SK-N-SH (cell line): ENCODE measurements at regions not wholly inside any gene's neighbourhood (a gene's known extent, or its start where the extent isn't known, plus 50 kb on each side); places are given as distances from the start of the nearest gene placed in this dataset.

Source experiments
- CTCF ChIA-PET: fragments of 300-600, 350-600 bp; formaldehyde crosslinking; extraction: SDS; loops from one replicate; lab custom pipeline; 2021; lab: Yijun Ruan, JAX
- POLR2A ChIA-PET: fragments of 350-600 bp; sonication (Branson Sonifier 250); formaldehyde crosslinking; extraction: SDS; loops from one replicate; lab custom pipeline; 2020; ENCODE audit warnings: antibody characterized with exemption, inconsistent platforms; lab: Yijun Ruan, JAX
- DNase-seq: peaks from one replicate; pipeline ENCODE4 v3.0.0; 2012
- H2AFZ ChIP-seq: fragments of 200-600 bp; sonication (generic); 2 replicates; pipeline ENCODE4 v1.8.1; 2016; ENCODE audit warnings: antibody characterized with exemption, mild to moderate bottlenecking, low read depth
- H3F3A ChIP-seq: fragments of 200-600 bp; sonication (generic); replicated peaks from 2 replicates; pipeline ENCODE3; 2016; ENCODE audit warnings: antibody characterized with exemption, mild to moderate bottlenecking; ENCODE audit not compliant: insufficient read depth
- H3K27ac ChIP-seq, 2 experiments: fragments of 200-500 bp in 1 of 2; fragments of 200-600 bp in 1 of 2; sonication (Bioruptor generic) in 1 of 2; sonication (generic), shearing (Covaris generic) in 1 of 2; 2 replicates each; pipeline versions ENCODE4 v1.5.1 to v1.6.1; 2014 to 2016; ENCODE audit warnings: low read depth in 2 of 2, inconsistent platforms in 1 of 2, low read length in 1 of 2, mild to moderate bottlenecking in 1 of 2, mixed read lengths in 1 of 2
- H3K27me3 ChIP-seq: fragments of 200-600 bp; sonication (generic), shearing (Covaris generic); 2 replicates; pipeline ENCODE4 v1.6.1; 2016; ENCODE audit warnings: mixed run types; ENCODE audit not compliant: insufficient read depth
- H3K36me3 ChIP-seq, 2 experiments: fragments of 200-500 bp in 1 of 2; fragments of 200-600 bp in 1 of 2; sonication (Bioruptor generic) in 1 of 2; sonication (generic) in 1 of 2; replicated peaks in 1 of 2; 2 replicates each; pipeline versions ENCODE3 to v1.5.1; 2014 to 2016; ENCODE audit warnings: low read length in 1 of 2, mild to moderate bottlenecking in 1 of 2; ENCODE audit not compliant: insufficient read depth in 2 of 2, control insufficient read depth in 1 of 2
- H3K4me1 ChIP-seq, 2 experiments: fragments of 200-500 bp in 1 of 2; fragments of 200-600 bp in 1 of 2; sonication (Bioruptor generic) in 1 of 2; sonication (generic), shearing (Covaris generic) in 1 of 2; 2 replicates each; pipeline versions ENCODE4 v1.5.1 to v1.6.1; 2014 to 2016; ENCODE audit warnings: low read depth in 1 of 2, low read length in 1 of 2, mixed run types in 1 of 2; ENCODE audit not compliant: insufficient read depth in 2 of 2, control insufficient read depth in 1 of 2
- H3K4me2 ChIP-seq: fragments of 200-600 bp; sonication (generic), shearing (Covaris generic); 2 replicates; pipeline ENCODE4 v1.6.1; 2017; ENCODE audit warnings: mixed run types
- H3K4me3 ChIP-seq, 2 experiments: fragments of 200-500 bp in 1 of 2; fragments of 200-600 bp in 1 of 2; sonication (Bioruptor generic) in 1 of 2; sonication (generic), shearing (Covaris generic) in 1 of 2; 2 replicates each; pipeline versions ENCODE4 v1.5.1 to v1.8.1; 2014 to 2016; ENCODE audit warnings: low read depth in 2 of 2, inconsistent platforms in 1 of 2, low read length in 1 of 2, mild to moderate bottlenecking in 1 of 2, mixed read lengths in 1 of 2, moderate library complexity in 1 of 2
- H3K79me2 ChIP-seq: fragments of 200-600 bp; sonication (generic); 2 replicates; pipeline ENCODE4 v1.8.1; 2017; ENCODE audit warnings: mild to moderate bottlenecking; ENCODE audit not compliant: insufficient read depth
- H3K9ac ChIP-seq: fragments of 200-600 bp; sonication (generic); 2 replicates; pipeline ENCODE4 v1.6.1; 2017; ENCODE audit warnings: mixed run types
- H3K9me2 ChIP-seq: fragments of 200-600 bp; sonication (generic); 2 replicates; pipeline ENCODE4 v1.6.1; 2017; ENCODE audit warnings: mixed run types
- H3K9me3 ChIP-seq: fragments of 200-600 bp; sonication (generic); 2 replicates; pipeline ENCODE4 v1.6.1; 2017; ENCODE audit warnings: mixed run types, mild to moderate bottlenecking, moderate library complexity
- H4K20me1 ChIP-seq: fragments of 200-600 bp; sonication (generic); 2 replicates; pipeline ENCODE4 v1.6.1; 2017; ENCODE audit warnings: mild to moderate bottlenecking, mixed run types; ENCODE audit not compliant: insufficient read depth
- EZH2phosphoT487 ChIP-seq: fragments of 200-600 bp; sonication (generic); IDR thresholded peaks from 2 replicates; pipeline ENCODE4 v1.6.1; 2017; ENCODE audit warnings: low read depth, mixed run types, mild to moderate bottlenecking, antibody characterized with exemption, moderate library complexity, borderline replicate concordance
- GABPA ChIP-seq: IDR thresholded peaks from 2 replicates; pipeline ENCODE4 v1.4.0; 2012; ENCODE audit warnings: low read depth, mild to moderate bottlenecking
- GATA2 ChIP-seq: sonication (generic); formaldehyde crosslinking; IDR thresholded peaks from 2 replicates; pipeline ENCODE4 v1.5.0; 2020; ENCODE audit warnings: mild to moderate bottlenecking, missing genetic modification reagents
- MEF2A ChIP-seq: IDR thresholded peaks from 2 replicates; pipeline ENCODE4 v1.4.0; 2012; ENCODE audit warnings: low read depth, borderline replicate concordance
- POLR2AphosphoS5 ChIP-seq: IDR thresholded peaks from 2 replicates; pipeline ENCODE4 v1.6.1; 2012; ENCODE audit warnings: low read depth, low read length
- TAF1 ChIP-seq: IDR thresholded peaks from 2 replicates; pipeline ENCODE4 v1.6.1; 2012; ENCODE audit warnings: low read depth, mild to moderate bottlenecking, low read length, moderate library complexity, borderline replicate concordance
- TCF12 ChIP-seq: IDR thresholded peaks from 2 replicates; pipeline ENCODE4 v1.4.0; 2012
- YY1 ChIP-seq: IDR thresholded peaks from 2 replicates; pipeline ENCODE4 v1.4.0; 2012; ENCODE audit warnings: low read depth, mild to moderate bottlenecking
- WGBS: methylation state at CpG from one replicate; pipeline ENCODE4 v1.1.6; 2017; ENCODE audit warnings: low lambda C conversion rate; 5-methylcytosine and 5-hydroxymethylcytosine counted together
- TF ChIP-seq, protein P1 (sequence below): fragments of 200-600 bp; sonication (generic); IDR thresholded peaks from 2 replicates; pipeline ENCODE4 v1.6.1; 2017; ENCODE audit warnings: antibody characterized with exemption, mild to moderate bottlenecking, moderate library complexity
- TF ChIP-seq, protein P2 (sequence below): IDR thresholded peaks from 2 replicates; pipeline ENCODE4 v1.4.0; 2012; ENCODE audit warnings: low read depth, borderline replicate concordance
- TF ChIP-seq, protein P3 (sequence below): fragments of 150-350 bp; IDR thresholded peaks from 2 replicates; pipeline ENCODE4 v1.6.1; 2016; ENCODE audit warnings: mild to moderate bottlenecking, low read depth, low read length

DNA sequence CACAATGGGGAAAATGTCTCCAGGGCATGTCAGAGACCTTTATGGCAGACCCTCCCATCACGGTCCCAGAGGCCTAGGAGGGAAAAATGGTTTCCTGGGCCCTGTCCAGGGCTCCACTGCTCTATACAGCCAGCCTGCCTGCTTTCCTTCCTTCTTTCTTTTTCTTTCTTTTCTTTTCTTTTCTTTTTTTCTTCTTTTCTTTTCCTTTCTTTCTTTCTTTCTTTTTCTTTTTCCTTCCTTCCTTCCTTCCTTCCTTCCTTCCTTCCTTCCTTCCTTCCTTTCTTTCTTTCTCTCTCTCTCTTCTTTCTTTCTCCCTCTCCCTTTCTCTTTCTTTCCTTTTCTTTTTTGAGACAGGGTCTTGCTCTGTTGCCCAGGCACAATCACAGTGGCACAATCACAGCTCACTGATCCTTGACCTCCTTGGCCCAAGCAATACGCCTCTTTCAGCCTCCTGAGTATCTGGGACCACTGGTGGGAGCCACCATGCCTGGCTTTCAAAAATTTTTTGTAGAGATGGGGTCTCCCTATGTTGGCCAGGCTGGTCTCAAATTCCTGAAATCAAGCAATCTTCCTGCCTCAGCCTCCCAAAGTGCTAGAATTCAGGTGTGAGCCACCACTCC, 106.9 kb downstream of the BACH1 start:
- no peaks in the 10 kb centered on the region for H3K27me3 ChIP-seq
- H4K20me1 ChIP-seq, result no peaks in the 10 kb centered on the region
- no peak overlapping the region for H3K27ac ChIP-seq
- H3K9me3 ChIP-seq, result no peaks in the 10 kb centered on the region
- CTCF ChIA-PET, result no interaction called here
- no peaks in the 10 kb centered on the region for H3F3A ChIP-seq
- no peak for DNase-seq
- no peaks in the 10 kb centered on the region for H3K79me2 ChIP-seq
- H3K4me1 ChIP-seq, result no peaks in the 10 kb centered on the region
- 94% methylated on average over 2 of the region's 2 CpGs for WGBS
- peaks cover 0 to 11% of the 10 kb centered on the region in 2 experiments for H3K36me3 ChIP-seq
- TF ChIP-seq GATA2 (CRISPR knock-in tag) (no peak), MEF2A (no peak), EZH2phosphoT487 (no peak), TCF12 (no peak), TAF1 (no peak)
- POLR2A ChIA-PET, result no interaction called here
- H2AFZ ChIP-seq, result no peak overlapping the region
- no peak overlapping the region for H3K4me2 ChIP-seq
- no peak overlapping the region for H3K9ac ChIP-seq
- H3K9me2 ChIP-seq, result no peaks in the 10 kb centered on the region
- no peak overlapping the region for H3K4me3 ChIP-seq

DNA sequence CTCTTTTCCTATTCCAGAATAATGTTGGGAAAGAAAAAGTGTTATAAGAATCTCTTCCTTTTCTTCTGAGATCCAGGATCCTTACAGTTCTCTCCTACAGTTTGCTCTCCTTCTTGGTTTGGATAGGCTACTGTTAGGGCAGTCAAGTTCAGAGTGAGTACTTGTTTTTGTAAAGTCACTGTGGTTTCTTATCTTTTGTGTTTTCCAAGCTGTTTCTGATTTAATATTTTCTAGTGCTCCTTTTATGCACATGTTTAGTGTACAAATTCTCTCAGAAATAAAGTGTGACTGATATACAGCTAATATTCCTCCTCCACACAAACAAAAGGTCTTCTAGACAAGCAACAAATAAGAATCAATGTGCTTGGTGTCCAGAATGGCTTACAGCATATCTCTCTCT, 107.7 kb downstream of the BACH1 start:
- H3K36me3 ChIP-seq, result peaks cover 0 to 5% of the 10 kb centered on the region in 2 experiments
- TF ChIP-seq POLR2AphosphoS5 (no peak), GATA2 (CRISPR knock-in tag) (no peak), YY1 (no peak), GABPA (no peak), TAF1 (no peak), EZH2phosphoT487 (no peak)
- TF ChIP-seq, protein P1, sequence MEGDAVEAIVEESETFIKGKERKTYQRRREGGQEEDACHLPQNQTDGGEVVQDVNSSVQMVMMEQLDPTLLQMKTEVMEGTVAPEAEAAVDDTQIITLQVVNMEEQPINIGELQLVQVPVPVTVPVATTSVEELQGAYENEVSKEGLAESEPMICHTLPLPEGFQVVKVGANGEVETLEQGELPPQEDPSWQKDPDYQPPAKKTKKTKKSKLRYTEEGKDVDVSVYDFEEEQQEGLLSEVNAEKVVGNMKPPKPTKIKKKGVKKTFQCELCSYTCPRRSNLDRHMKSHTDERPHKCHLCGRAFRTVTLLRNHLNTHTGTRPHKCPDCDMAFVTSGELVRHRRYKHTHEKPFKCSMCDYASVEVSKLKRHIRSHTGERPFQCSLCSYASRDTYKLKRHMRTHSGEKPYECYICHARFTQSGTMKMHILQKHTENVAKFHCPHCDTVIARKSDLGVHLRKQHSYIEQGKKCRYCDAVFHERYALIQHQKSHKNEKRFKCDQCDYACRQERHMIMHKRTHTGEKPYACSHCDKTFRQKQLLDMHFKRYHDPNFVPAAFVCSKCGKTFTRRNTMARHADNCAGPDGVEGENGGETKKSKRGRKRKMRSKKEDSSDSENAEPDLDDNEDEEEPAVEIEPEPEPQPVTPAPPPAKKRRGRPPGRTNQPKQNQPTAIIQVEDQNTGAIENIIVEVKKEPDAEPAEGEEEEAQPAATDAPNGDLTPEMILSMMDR, result no peak
- TF ChIP-seq, protein P2, sequence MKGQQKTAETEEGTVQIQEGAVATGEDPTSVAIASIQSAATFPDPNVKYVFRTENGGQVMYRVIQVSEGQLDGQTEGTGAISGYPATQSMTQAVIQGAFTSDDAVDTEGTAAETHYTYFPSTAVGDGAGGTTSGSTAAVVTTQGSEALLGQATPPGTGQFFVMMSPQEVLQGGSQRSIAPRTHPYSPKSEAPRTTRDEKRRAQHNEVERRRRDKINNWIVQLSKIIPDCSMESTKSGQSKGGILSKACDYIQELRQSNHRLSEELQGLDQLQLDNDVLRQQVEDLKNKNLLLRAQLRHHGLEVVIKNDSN, result no peak
- TF ChIP-seq, protein P3, sequence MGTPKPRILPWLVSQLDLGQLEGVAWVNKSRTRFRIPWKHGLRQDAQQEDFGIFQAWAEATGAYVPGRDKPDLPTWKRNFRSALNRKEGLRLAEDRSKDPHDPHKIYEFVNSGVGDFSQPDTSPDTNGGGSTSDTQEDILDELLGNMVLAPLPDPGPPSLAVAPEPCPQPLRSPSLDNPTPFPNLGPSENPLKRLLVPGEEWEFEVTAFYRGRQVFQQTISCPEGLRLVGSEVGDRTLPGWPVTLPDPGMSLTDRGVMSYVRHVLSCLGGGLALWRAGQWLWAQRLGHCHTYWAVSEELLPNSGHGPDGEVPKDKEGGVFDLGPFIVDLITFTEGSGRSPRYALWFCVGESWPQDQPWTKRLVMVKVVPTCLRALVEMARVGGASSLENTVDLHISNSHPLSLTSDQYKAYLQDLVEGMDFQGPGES, result no peak
- TF ChIP-seq, all 33 proteins: peak for 0
- Histone ChIP-seq H3K4me3 (no peak overlapping the region), H3K9me3 (no peaks in the 10 kb centered on the region), H2AFZ (no peak overlapping the region), H3K79me2 (no peaks in the 10 kb centered on the region), H3F3A (no peaks in the 10 kb centered on the region), H3K4me2 (no peak overlapping the region), H3K27me3 (no peaks in the 10 kb centered on the region), H4K20me1 (no peaks in the 10 kb centered on the region), H3K9ac (no peak overlapping the region), H3K9me2 (no peaks in the 10 kb centered on the region), H3K27ac (no peak overlapping the region), H3K4me1 (no peaks in the 10 kb centered on the region)
- CTCF ChIA-PET, result no interaction called here
- POLR2A ChIA-PET, result no interaction called here
- no peak for DNase-seq
